Skeletal muscle satellite cell (primary cell): ENCODE measurements at regions not wholly inside any gene's neighbourhood (a gene's known extent, or its start where the extent isn't known, plus 50 kb on each side); places are given as distances from the start of the nearest gene placed in this dataset.

ENCODE experiments used
- H3K27me3 ChIP-seq: 2 replicates; pipeline ENCODE4 v1.7.0; 2013; ENCODE audit warnings: low read length; ENCODE audit not compliant: control insufficient read depth, insufficient read depth
- H3K36me3 ChIP-seq: 2 replicates; pipeline ENCODE4 v1.7.0; 2013; ENCODE audit warnings: mild to moderate bottlenecking, control low read depth, low read length; ENCODE audit not compliant: insufficient read depth
- H3K4me1 ChIP-seq: 2 replicates; pipeline ENCODE4 v1.7.0; 2013; ENCODE audit warnings: low read length; ENCODE audit not compliant: control insufficient read depth, insufficient read depth
- H3K4me2 ChIP-seq: 2 replicates; pipeline ENCODE4 v1.7.0; 2013; ENCODE audit warnings: mild to moderate bottlenecking, low read length
- H3K4me3 ChIP-seq: 2 replicates; pipeline ENCODE4 v1.7.0; 2013; ENCODE audit warnings: low read length
- H3K9ac ChIP-seq: 2 replicates; pipeline ENCODE4 v1.7.0; 2013; ENCODE audit warnings: mild to moderate bottlenecking, low read depth, low read length, moderate library complexity
- H3K9me3 ChIP-seq: replicated peaks from 2 replicates; pipeline ENCODE4 v1.7.0; 2013; ENCODE audit warnings: mild to moderate bottlenecking, control low read depth, low read length

- Histone ChIP-seq H3K4me3 (no peak overlapping the region), H3K27me3 (no peaks in the 10 kb centered on the region), H3K4me2 (no peak overlapping the region), H3K9me3 (peaks cover 3% of the 10 kb centered on the region), H3K36me3 (no peaks in the 10 kb centered on the region), H3K9ac (no peak overlapping the region), H3K4me1 (no peaks in the 10 kb centered on the region)
Measured at GRCh38 chr18:73556904-73557303, 590.7 kb downstream of the FBXO15 start.

GRCh38 chr18:73552171-73552570, 595.5 kb downstream of the FBXO15 start:
- H3K4me3 ChIP-seq = no peak overlapping the region

GRCh38 chr18:73551211-73551610, 596.4 kb downstream of the FBXO15 start:
- Histone ChIP-seq H3K4me1 (no peaks in the 10 kb centered on the region), H3K9me3 (no peaks in the 10 kb centered on the region), H3K4me2 (no peak overlapping the region), H3K4me3 (no peak overlapping the region), H3K9ac (no peak overlapping the region), H3K27me3 (no peaks in the 10 kb centered on the region), H3K36me3 (no peaks in the 10 kb centered on the region)

More at GRCh38 chr18:73552171-73552570, 595.5 kb downstream of the FBXO15 start:
- Histone ChIP-seq H3K4me2 (no peak overlapping the region), H3K9me3 (no peaks in the 10 kb centered on the region), H3K27me3 (no peaks in the 10 kb centered on the region), H3K36me3 (no peaks in the 10 kb centered on the region), H3K4me1 (no peaks in the 10 kb centered on the region), H3K9ac (no peak overlapping the region)

GRCh38 chr18:73549236-73549635, 598.4 kb downstream of the FBXO15 start:
- H3K4me2 ChIP-seq = no peak overlapping the region
- no peak overlapping the region for H3K9ac ChIP-seq
- H3K27me3 ChIP-seq = no peaks in the 10 kb centered on the region
- H3K9me3 ChIP-seq = no peaks in the 10 kb centered on the region
- H3K36me3 ChIP-seq = no peaks in the 10 kb centered on the region
- H3K4me3 ChIP-seq = no peak overlapping the region
- H3K4me1 ChIP-seq = no peaks in the 10 kb centered on the region

GRCh38 chr18:73545472-73545871, 602.2 kb downstream of the FBXO15 start:
- no peak overlapping the region for H3K4me3 ChIP-seq
- H3K4me2 ChIP-seq = no peak overlapping the region
- H3K36me3 ChIP-seq = no peaks in the 10 kb centered on the region
- no peaks in the 10 kb centered on the region for H3K9me3 ChIP-seq
- no peaks in the 10 kb centered on the region for H3K27me3 ChIP-seq
- no peaks in the 10 kb centered on the region for H3K4me1 ChIP-seq
- H3K9ac ChIP-seq = no peak overlapping the region

- Histone ChIP-seq H3K9me3 (no peaks in the 10 kb centered on the region), H3K4me1 (no peaks in the 10 kb centered on the region), H3K4me3 (no peak overlapping the region), H3K36me3 (no peaks in the 10 kb centered on the region), H3K27me3 (no peaks in the 10 kb centered on the region), H3K9ac (no peak overlapping the region), H3K4me2 (no peak overlapping the region)
Measured at GRCh38 chr18:73544617-73545016, 603.0 kb downstream of the FBXO15 start.

- H3K36me3 ChIP-seq = no peaks in the 10 kb centered on the region
- no peaks in the 10 kb centered on the region for H3K27me3 ChIP-seq
- no peak overlapping the region for H3K4me2 ChIP-seq
- no peak overlapping the region for H3K9ac ChIP-seq
- H3K4me3 ChIP-seq = no peak overlapping the region
- no peaks in the 10 kb centered on the region for H3K9me3 ChIP-seq
- no peaks in the 10 kb centered on the region for H3K4me1 ChIP-seq
Measured at GRCh38 chr18:73544032-73544431, 603.6 kb downstream of the FBXO15 start.

- Histone ChIP-seq H3K9me3 (peaks cover 3% of the 10 kb centered on the region), H3K4me1 (no peaks in the 10 kb centered on the region), H3K27me3 (no peaks in the 10 kb centered on the region), H3K36me3 (no peaks in the 10 kb centered on the region), H3K4me2 (no peak overlapping the region), H3K9ac (no peak overlapping the region), H3K4me3 (no peak overlapping the region)
Measured at GRCh38 chr18:73535990-73536389, 611.6 kb downstream of the FBXO15 start.

GRCh38 chr18:73535189-73535588, 612.4 kb downstream of the FBXO15 start:
- H3K9me3 ChIP-seq = peaks cover 3% of the 10 kb centered on the region
- H3K9ac ChIP-seq = no peak overlapping the region
- H3K4me1 ChIP-seq = no peaks in the 10 kb centered on the region
- no peak overlapping the region for H3K4me2 ChIP-seq
- no peaks in the 10 kb centered on the region for H3K27me3 ChIP-seq
- no peaks in the 10 kb centered on the region for H3K36me3 ChIP-seq
- no peak overlapping the region for H3K4me3 ChIP-seq

- Histone ChIP-seq H3K4me1 (no peaks in the 10 kb centered on the region), H3K9ac (no peak overlapping the region), H3K9me3 (peaks cover 6% of the 10 kb centered on the region), H3K4me3 (no peak overlapping the region), H3K36me3 (no peaks in the 10 kb centered on the region), H3K4me2 (no peak overlapping the region), H3K27me3 (no peaks in the 10 kb centered on the region)
Measured at GRCh38 chr18:73531601-73532000, 616.0 kb downstream of the FBXO15 start.

- Histone ChIP-seq H3K27me3 (no peaks in the 10 kb centered on the region), H3K4me2 (no peak overlapping the region), H3K36me3 (no peaks in the 10 kb centered on the region), H3K9ac (no peak overlapping the region), H3K9me3 (peaks cover 3% of the 10 kb centered on the region), H3K4me3 (no peak overlapping the region), H3K4me1 (no peaks in the 10 kb centered on the region)
Measured at GRCh38 chr18:73528066-73528465, 619.6 kb downstream of the FBXO15 start.

GRCh38 chr18:73520229-73520628, 627.4 kb downstream of the FBXO15 start:
- no peaks in the 10 kb centered on the region for H3K36me3 ChIP-seq
- no peak overlapping the region for H3K4me2 ChIP-seq
- H3K9ac ChIP-seq = no peak overlapping the region
- no peaks in the 10 kb centered on the region for H3K9me3 ChIP-seq
- no peaks in the 10 kb centered on the region for H3K4me1 ChIP-seq
- no peak overlapping the region for H3K4me3 ChIP-seq
- H3K27me3 ChIP-seq = no peaks in the 10 kb centered on the region
